Type B pancreatic cell (in vitro differentiated cells): ENCODE measurements at regions not wholly inside any gene's neighbourhood (a gene's known extent, or its start where the extent isn't known, plus 50 kb on each side); places are given as distances from the start of the nearest gene placed in this dataset.

Experiments used
- DNase-seq: peaks from one replicate; pipeline ENCODE4 v3.0.0; 2021; ENCODE audit warnings: mixed read lengths; ENCODE audit not compliant: unreplicated experiment; ENCODE audit errors: extremely low spot score
- H3K27ac Mint-ChIP-seq: 2 replicates; pipeline ENCODE4 v1.8.0; 2021; ENCODE audit warnings: mild to moderate bottlenecking, mixed read lengths
- H3K27me3 Mint-ChIP-seq: 2 replicates; pipeline ENCODE4 v1.8.0; 2021; ENCODE audit warnings: mixed read lengths
- H3K36me3 Mint-ChIP-seq: 2 replicates; pipeline ENCODE4 v1.8.0; 2021; ENCODE audit warnings: mixed read lengths
- H3K4me1 Mint-ChIP-seq: one replicate; pipeline ENCODE4 v1.8.0; 2021; ENCODE audit warnings: mixed read lengths; ENCODE audit not compliant: unreplicated experiment
- H3K4me3 Mint-ChIP-seq: 2 replicates; pipeline ENCODE4 v1.8.0; 2021; ENCODE audit warnings: mild to moderate bottlenecking, mixed read lengths
- H3K9me3 Mint-ChIP-seq: 2 replicates; pipeline ENCODE4 v1.8.0; 2021; ENCODE audit warnings: mixed read lengths
- CTCF ChIP-seq: fragments of 200-600 bp; sonication (generic); conservative IDR thresholded peaks from 2 replicates; pipeline ENCODE4 v1.5.0; 2021; ENCODE audit warnings: antibody characterized with exemption, mild to moderate bottlenecking

DNA sequence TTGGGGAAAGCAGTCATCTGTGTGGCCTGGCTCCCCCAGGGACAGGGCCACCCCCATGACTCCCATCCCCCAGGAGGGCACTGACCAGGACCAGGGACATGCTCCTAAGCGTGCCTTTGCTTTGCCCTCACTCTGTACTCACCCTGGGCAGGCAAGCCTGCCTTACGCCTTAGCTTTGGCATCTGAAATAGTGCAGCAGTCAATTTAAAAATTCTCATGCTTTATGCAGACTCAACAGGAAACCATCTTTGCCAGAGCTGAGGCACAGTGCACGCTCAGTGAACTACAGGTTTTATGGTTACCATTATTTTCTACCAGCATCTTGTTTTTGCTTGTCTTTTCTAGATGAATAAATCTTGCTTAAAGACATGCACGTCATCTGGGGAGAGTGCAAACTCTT lies 323.5 kb downstream of the IRX2 start:
- DNase-seq = no peak
- H3K36me3 Mint-ChIP-seq = no peaks in the 10 kb centered on the region
- TF ChIP-seq CTCF = no peak
- H3K4me1 Mint-ChIP-seq = peaks cover 27% of the 10 kb centered on the region
- no peak overlapping the region for H3K27ac Mint-ChIP-seq
- no peaks in the 10 kb centered on the region for H3K9me3 Mint-ChIP-seq
- no peak overlapping the region for H3K4me3 Mint-ChIP-seq
- peaks cover 44% of the 10 kb centered on the region for H3K27me3 Mint-ChIP-seq

- DNase-seq = no peak
- Mint-ChIP-seq H3K9me3 (no peaks in the 10 kb centered on the region), H3K27me3 (peaks cover 22% of the 10 kb centered on the region), H3K4me3 (no peak overlapping the region), H3K27ac (no peak overlapping the region), H3K4me1 (peaks cover 5% of the 10 kb centered on the region), H3K36me3 (no peaks in the 10 kb centered on the region)
- no peak for TF ChIP-seq CTCF
These were observed 327.8 kb downstream of the IRX2 start for GRCh38 chr5:2423634-2424033.

DNA sequence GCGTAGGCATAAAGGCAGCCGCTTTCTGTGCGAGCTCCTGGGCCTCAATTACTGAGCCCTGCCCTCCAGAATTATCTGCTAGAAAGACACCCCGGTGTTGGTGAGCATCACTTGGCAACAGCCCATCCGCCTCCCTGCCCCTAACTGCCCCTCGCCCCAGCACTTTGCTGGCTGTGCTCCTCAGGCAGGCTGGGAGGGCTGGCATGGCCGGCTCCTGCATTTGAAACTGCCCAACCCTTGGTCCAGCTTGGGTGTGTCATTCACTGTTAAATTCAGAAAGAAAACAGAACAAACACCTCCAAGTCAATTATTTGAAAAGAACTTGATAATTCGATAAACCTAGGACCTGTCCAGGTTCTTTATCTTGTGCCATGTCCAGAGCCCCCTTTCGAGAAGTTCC lies 334.2 kb downstream of the IRX2 start:
- peaks cover 45% of the 10 kb centered on the region for H3K27me3 Mint-ChIP-seq
- TF ChIP-seq CTCF = no peak
- DNase-seq = no peak
- H3K36me3 Mint-ChIP-seq = no peaks in the 10 kb centered on the region
- H3K9me3 Mint-ChIP-seq = no peaks in the 10 kb centered on the region
- no peaks in the 10 kb centered on the region for H3K4me1 Mint-ChIP-seq
- no peak overlapping the region for H3K4me3 Mint-ChIP-seq
- no peak overlapping the region for H3K27ac Mint-ChIP-seq

GRCh38 chr5:2415678-2416077 lies 335.8 kb downstream of the IRX2 start:
- Mint-ChIP-seq H3K36me3 (no peaks in the 10 kb centered on the region), H3K4me3 (no peak overlapping the region), H3K9me3 (no peaks in the 10 kb centered on the region), H3K27ac (no peak overlapping the region), H3K27me3 (peaks cover 40% of the 10 kb centered on the region), H3K4me1 (no peaks in the 10 kb centered on the region)
- TF ChIP-seq CTCF = peak; percentile 40
- no peak for DNase-seq

DNA sequence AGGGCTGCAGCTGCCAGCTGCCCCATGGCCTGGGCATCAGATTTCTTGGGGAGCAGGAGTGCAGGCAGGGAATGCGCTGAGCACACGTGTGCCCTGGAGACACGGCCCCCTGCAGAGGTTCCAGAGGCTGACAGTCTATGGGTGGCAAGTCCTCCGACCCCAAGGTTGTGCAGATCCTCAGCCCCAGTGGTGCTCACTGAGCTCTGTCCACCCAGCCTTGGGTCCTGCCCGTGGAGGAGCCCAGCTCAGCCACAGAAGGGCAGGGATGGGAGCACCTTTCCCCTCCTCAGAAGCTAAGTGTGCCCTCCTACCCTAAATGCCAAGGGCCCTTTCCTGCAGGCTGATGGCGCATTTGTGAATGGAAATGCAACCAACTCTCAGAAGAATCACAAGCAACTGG lies 341.0 kb downstream of the IRX2 start:
- DNase-seq = no peak
- H3K4me1 Mint-ChIP-seq = no peaks in the 10 kb centered on the region
- H3K4me3 Mint-ChIP-seq = no peak overlapping the region
- no peak for TF ChIP-seq CTCF
- H3K27ac Mint-ChIP-seq = no peak overlapping the region
- H3K27me3 Mint-ChIP-seq = peaks cover 36% of the 10 kb centered on the region
- no peaks in the 10 kb centered on the region for H3K9me3 Mint-ChIP-seq
- no peaks in the 10 kb centered on the region for H3K36me3 Mint-ChIP-seq

DNA sequence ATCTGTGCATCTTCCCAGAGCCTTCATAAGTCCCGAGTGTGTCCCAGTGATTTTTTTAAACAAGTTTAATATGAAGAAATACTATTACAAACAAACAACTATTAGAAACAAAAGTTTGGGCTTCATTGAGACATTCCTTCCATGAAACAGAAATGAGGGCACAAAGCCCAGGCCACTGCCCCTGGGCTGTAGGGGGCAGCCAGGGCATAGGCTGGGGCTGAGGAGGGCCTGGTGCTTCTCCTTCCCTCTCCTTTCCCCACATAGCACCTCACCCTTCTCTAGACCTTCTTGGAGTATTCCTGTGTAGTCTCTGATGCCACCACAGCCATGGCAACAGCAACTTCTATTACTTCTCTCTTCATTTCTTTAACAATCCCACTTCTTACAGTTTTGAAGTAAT lies 348.2 kb downstream of the IRX2 start:
- Mint-ChIP-seq H3K4me1 (no peaks in the 10 kb centered on the region), H3K4me3 (no peak overlapping the region), H3K27me3 (no peaks in the 10 kb centered on the region), H3K27ac (no peak overlapping the region), H3K9me3 (no peaks in the 10 kb centered on the region), H3K36me3 (no peaks in the 10 kb centered on the region)
- no peak for TF ChIP-seq CTCF
- DNase-seq = no peak
